CD4-positive, alpha-beta T cell treated with Interleukin-12 subunit alpha and Interleukin-12 subunit beta, for 1 hour (primary cell): ENCODE measurements at regions not wholly inside any gene's neighbourhood (a gene's known extent, or its start where the extent isn't known, plus 50 kb on each side); places are given as distances from the start of the nearest gene placed in this dataset.

ENCODE experiments used
- DNase-seq: peaks from one replicate; pipeline ENCODE4 v3.0.0-alpha.2; 2020

DNA sequence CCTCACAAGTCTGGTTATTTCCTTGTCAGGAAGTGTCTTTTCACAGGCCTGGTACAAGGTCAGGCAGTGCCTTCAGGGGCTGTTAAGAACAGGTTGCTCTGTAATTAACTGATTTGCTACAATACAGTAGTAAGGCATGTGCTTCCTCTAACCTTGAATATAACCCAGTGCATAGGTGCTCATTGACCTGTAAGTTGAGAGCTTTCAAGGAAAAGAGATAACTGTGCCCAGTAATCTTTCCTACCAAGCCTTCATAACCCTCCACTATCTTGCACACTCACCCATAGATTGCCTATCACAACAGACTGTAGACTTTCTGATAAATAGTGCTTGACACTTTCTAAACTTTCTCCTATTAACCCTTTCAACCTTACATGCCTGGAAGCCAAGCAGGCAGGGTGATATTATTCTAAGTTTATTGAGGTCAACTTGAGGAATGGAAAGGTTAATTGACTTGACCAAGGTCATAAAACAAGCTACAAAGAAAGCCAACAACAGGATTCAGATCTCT lies 148.1 kb downstream of the PPARGC1A start:
- no peak for DNase-seq

DNA sequence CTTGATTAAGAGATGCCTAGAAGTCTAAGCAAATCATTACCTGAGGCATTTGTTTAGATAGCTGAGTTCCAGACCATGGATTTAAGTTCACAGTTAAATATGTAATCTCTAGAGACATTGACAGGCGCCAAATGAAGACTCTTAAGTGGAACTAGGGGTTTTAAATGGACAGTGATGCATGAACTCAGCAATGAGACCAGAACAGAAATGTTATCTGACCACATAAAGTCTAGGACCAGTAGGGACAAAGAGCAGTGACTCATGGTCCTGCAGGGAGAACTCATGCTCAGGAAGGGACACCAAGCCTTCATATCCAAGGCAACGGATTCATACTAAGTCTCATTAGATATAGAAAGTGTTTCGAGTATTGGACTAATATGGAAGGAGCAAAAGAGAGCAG lies 152.3 kb downstream of the PPARGC1A start:
- DNase-seq = no peak

DNA sequence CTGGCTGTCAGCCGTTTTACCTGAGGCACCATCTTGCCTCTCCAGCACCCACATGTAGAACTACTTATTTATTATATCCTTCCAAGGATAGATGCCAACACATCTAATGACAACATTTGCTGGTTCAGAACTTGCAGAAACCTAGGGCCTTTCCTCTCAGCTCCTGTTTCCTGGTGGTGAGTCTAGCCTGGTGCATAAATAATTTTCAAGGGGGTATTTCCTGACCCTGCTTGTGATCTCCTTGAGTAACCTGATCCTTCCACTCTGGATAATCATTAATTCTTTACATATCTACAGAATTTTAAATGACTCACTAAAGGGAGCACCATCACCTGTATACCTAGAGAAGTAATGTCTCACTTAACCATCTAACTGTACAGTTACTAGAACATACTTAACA lies 153.4 kb downstream of the PPARGC1A start:
- DNase-seq = no peak

DNA sequence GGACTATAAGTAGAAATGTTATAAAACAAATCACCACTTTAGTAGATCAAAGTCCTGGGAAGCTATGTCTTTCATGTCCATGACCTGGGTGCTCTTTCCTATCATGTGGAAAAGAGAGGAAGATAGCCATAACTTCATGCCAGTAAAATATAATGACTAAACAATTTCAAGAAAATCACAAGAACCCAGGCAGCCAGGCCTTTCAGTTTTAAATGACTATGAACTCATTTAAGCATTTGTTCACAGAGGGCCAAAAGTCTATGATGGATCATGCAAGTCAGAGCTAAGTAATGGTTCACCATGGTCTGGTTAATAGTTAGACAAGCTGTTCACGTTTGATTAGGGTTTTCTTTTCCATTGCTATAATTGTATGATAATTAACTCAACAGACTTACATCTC lies 155.8 kb downstream of the PPARGC1A start:
- DNase-seq = no peak

DNA sequence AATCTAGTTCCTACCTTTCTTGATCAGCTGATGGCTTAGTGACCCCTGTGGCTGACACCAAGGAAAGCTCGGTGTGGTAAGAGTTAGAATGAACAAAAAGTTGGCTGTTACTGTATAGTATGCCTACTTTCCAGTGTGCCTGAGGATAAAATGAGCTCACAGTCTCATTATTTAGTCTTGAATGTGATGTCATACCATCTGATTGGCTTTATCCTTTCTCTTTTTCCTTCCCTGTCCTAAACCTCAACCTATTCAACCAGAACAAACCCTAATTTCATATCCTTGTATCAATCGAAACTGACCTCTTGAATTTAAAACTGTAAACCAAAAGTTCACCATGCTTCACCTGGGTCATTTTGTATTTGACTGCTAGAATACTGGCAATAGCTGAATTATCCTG lies 156.4 kb downstream of the PPARGC1A start:
- no peak for DNase-seq

DNA sequence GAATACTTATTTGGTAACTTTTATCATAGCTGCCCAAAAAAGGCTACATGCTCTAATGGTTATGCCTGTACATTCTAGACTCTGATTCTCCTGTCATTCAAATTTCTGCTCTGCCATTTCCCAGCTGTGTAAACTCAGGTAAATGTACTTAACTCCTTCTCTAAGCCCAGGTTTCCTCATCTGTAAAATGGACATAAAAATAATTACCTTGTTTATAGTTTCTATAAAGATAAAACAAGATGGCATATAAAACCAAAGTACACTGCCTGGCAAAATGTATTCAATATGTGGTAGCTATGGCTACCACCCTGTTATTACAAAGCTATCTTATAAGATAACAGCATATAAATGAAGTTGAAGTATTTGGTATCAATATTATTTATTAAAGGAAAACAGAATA lies 158.8 kb downstream of the PPARGC1A start:
- DNase-seq = no peak

DNA sequence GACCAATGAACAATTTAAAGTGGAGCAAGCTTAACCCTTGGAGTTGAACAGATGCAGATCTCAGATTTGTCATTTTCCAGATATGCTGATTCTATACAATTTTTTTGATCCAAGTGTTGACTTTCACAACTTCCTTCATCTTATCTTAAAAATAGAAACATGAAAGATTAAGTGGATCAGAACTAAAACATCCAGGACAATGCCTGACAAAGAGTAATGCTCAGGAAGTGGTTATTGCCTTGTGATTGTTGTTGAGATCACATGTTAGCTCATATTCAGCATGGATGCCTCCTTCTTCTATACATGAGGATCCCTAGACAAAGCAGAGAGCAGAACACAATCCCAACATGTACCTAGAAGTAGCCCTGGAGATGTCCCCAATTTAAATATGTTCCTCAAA lies 160.9 kb downstream of the PPARGC1A start:
- DNase-seq = no peak

DNA sequence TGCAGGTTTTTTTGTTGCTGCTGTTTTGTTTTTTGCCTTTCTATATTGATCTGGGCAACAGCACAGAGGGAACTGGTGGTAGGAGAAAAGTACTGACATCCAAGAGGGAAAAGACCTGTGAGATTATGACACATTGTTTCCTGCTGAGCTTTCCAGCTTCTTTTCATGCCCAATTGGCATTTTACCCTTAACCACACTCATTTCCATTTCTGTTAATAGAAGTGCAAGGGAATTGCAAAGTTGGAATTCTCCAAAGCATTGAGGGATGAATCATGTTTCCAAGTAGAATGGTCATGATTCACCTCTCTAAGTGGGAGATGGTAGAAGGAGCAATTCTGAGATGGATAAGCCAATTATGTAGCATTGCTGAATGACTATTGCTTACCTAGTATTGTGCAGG lies 161.5 kb downstream of the PPARGC1A start:
- no peak for DNase-seq

DNA sequence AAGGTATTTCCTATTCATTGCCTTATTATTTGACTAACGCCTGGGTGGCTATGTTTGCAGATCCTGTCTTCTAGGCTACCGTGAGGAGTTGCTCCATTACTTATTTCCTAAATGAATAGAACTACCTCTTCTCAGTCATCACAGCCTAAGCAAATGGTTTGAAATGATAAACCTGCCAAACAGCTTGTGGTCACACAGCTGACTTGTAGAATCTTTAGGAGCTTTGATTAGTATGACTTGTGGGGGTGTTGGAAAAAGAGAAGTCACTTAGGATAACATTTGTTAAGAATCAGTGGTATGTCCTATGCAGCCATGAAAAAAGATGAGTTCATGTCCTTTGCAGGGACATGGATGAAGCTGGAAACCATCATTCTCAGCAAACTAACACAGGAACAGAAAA lies 169.3 kb downstream of the PPARGC1A start:
- no peak for DNase-seq

DNA sequence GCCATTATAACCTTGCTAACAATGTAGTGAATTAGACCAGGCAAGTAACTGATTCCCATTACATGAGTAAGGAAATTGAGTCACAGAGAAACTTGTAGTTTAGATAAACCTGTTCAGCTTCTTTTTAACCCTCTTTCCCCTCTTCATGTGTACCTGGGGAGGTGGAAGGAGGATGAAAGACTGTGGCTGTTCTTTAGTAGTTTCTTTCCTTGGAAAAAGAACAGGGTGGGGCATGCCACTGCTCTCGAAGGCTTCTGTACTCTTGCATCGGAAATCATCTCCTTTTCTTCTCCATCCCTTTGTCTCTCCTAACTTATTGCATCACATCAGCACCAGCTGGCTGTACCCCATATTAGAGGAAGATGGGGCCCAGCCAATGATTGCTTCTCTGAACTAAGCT lies 171.4 kb downstream of the PPARGC1A start:
- DNase-seq = no peak

DNA sequence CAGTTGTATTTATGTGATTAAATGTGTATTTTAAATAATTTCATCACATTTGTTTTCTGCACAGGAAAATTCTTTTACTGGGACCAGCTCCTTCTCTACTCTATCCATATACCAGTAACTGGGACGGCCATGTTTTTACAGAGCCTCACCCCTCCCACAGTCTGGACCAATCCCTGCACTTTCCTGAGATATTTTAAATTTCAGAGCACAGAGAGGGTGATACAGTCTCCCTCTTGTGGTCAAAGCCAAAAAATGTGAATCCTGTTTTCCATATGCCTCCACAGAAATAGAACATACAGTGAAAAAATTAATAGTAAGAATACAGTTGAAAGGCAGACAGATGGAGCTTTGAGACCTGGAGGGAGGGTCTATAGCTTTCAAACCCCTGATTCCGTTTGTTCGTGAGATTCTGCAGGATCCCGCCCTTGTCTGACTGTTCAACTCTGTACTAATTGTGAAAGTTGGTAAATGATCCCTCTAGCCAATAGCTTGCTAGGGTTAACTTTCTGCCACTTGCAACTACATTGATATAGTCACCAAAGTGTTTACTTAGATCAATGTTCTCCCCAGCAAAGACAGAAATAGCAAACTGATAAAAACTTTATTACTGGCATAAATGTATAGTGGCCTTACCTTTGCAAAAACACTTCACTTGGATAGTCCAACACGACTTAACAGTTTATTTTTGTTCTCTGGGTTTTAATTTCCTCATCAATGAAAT lies 172.2 kb downstream of the PPARGC1A start:
- no peak for DNase-seq

DNA sequence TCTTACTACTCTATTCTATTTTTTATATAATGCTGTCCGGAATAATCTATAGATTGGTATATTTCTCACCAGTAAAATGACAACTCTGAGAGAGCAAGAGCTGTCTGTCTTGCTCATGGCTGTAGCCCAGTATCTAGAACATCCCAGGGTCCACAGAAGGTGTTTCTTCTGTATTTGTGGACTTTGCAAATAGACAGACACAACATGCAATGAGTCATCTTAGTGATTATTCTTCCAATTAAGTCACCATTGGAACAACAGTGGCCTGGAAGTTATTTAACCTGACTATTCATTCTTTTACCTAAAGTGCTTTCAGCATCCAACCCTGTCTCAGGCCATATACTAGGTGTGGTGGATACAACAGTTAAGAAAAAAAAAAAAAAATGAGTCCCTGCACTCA lies 179.5 kb downstream of the PPARGC1A start:
- no peak for DNase-seq

DNA sequence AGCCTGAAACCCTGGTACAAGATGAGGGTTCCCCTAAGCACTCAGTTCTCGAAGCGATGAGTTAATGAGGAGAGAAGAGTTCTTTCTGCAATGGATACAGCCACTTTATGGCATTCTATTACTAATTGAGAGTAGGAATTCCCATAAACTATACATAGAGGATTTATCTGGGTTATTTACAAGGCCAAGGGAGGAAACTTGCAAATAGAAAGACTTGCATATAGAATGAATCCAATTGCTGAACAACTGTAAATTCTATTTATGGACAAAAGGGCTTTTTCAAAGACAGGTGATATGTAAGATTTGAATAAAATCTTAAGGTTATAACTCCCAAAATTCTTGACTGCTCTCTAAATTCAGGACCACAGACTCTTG lies 182.2 kb downstream of the PPARGC1A start:
- DNase-seq = no peak

DNA sequence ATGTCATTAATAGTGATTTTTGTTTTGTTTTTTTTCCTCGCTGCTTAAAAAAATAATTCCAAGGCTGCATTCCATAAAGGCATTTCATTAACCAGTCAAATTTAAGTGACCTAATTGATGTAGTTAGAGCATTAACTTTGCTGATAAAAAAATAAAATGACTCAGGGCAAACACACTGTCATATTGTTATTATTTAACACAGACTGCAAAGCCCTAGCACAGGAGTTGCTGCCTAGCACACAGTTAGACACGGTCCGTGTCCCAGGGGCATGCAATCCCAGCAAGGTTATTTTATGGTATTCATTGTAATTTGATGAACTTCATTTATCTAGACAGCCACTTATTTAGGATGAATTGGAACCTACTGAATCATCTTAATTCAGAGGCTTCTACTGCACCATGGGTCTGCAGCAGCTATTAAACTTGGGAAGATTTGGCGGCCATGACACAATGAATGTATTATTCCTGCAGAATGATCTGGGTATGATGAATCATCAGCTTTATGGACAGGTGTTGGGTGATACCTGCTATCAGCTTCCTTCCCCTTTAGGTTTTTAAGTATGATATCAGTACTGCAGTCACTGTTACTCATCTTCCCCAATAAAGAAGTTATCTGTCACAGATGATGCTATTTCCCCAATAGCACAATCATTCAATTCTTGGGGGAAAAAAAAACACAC lies 182.7 kb downstream of the PPARGC1A start:
- DNase-seq = no peak

DNA sequence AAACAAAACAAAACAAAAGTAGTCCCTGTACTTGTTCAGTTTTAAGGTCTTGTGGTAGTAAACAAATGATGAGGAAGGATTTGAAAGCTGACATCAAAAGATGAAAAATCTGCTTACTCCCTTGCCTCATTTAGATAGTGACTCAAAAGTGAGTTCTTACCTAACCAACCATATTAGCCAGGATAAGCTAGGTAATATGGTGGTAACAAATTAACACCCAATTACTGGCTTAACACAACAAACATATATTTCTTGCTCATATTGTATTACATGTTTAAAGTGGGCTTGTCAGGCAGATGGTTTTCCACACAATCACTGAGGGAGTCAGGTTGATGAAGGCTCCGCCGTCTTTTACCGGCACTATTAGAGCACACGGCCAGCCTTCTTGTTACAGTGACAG lies 189.7 kb downstream of the PPARGC1A start:
- DNase-seq = no peak

DNA sequence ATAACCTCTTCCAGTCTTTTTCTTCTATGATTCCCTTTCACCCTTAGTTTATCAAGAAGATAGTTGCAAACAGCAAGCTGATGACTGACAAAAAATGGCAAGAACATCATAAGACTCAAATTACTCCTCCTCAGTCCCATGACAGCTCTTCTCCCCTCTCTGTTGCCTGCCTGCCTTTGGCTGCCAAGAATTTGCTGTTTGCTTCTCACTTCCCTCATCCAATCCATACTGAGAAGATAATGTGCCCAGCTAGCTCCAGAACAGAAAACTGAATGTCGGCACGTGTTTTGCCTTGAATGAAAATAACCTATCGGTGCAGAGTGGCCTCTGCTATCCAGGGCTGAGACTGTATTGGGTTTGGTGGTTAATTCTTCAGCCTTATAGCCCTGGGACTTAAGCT lies 192.1 kb downstream of the PPARGC1A start:
- no peak for DNase-seq

DNA sequence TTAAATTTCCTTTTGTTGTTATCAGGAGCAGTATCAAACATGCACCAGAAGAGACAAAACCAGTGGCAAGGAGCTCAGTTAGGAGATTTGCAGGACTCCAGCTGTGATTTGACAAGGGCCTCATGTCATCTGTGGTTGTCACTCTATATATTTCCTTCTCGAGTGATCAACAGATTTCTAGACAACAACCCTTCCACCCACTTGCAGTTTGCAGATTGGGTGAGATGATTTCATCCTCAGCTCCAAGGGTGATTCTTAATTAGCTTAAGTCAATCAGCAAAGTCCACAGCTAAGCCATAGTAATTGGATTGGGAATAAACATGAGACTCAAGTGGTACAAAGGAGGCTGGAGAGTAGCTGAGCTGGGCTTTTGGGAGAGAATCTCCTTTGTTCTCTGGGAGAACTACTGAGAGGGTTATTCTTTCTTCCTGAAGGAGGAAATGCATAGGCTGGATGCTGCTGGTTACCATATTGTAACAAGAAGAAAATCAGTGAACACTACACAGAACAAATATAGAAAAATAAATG lies 192.8 kb downstream of the PPARGC1A start:
- no peak for DNase-seq

DNA sequence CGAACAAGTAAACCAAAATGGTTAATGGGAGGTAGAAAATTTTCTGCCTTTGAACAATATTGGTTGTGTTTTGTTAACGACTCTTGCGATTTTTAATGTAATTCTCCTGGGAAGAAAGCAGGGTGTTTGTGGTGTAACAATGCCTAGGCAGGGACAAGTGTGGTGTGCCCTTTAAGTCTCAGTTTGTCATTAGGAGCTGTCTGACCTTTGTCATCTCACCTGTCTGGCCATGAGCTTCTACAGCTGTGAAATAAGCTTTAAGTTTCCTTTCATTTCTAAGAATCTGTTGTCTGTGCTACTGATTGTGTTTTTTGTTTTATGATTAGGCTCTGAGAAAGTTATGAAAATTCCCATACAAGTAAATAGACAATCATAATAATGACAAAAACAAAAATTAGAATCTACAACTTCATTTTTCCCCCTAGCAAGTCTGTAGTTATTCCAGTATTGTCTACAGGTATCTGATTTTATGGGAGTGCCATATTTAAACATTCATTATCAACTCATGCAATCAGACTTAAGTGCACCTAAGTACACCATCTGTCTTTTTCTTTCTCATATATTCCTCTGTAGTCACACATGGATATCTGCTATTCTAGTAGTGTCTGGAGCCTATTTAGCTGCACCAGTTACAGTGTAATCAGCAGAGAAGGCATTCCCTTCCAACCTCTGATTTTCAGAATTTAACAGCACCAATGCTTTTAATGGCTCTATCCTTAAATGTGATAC lies 203.5 kb downstream of the PPARGC1A start:
- no peak for DNase-seq

DNA sequence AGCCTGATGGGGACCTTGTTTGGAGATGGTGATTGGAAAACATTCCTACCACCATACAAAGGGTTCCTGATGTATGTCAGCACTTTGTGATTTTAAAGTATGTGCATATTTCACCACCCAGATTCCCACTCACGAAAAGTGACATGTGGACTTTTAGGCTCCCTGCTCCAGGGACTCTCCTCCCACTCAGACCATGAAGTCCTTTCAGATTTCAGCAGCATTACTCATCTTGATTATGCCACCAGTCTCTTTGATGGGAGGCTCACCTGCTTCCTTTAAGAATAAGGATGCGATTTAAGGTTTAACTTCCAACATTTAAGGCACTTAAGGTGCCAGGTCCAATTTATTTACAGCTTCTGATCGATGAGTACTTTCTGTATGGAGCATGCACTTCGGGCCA lies 204.4 kb downstream of the PPARGC1A start:
- no peak for DNase-seq

DNA sequence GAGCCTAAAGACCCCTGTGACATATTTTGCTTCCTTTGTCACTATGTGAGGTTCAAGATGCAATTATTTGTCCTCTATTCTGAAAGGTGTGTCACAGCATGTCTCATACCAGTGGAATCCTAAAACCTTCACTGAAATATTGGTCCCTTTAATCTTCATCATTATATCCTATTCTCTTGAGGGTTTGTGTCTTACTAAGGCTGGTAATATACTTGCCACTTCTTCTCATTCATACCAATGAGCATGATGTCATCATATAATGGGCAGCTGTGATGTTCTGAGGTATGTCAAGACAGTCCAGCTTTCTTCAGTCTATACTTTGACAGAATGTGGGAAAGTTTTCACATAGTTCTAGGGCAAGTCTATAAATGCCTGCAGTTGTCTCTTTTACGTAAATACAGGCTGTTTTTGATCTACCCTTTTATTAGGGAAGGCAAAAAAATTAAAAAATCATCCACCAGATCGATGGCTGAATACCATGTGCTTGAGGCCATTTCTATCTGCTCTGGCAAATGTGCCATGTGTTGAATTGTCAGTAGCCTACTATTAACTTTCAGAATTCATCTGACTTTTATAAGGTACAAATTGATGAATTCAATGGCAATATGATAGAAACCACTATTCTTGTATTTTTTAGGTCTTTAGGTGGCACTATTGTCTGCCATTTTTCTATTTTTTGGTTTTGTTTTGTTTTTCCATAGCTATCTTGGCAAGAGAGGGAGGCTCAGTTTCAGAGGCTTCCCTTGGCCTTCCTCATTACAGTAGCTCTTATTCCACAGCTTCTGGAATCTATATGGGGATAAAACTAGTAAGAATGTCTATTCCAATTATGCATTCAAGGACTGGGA lies 209.0 kb downstream of the PPARGC1A start:
- DNase-seq = no peak

DNA sequence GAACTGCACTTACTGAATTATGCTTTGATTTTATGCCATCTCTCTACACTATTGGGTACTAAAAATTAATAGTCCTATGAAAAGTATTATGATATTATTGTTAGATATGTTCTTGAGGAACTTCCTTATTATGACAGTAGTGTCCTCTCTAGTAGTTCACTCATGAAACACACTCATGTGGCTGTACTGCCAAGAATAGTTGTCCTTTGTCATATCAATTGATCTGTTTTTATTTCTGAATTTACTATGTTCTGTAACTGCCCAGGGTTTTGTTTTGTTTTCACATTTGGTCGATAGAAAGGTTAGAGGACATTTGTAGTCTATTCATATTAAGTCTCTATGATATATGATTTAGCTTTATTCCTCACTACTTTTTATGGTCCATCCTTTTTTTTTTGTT lies 215.2 kb downstream of the PPARGC1A start:
- no peak for DNase-seq

DNA sequence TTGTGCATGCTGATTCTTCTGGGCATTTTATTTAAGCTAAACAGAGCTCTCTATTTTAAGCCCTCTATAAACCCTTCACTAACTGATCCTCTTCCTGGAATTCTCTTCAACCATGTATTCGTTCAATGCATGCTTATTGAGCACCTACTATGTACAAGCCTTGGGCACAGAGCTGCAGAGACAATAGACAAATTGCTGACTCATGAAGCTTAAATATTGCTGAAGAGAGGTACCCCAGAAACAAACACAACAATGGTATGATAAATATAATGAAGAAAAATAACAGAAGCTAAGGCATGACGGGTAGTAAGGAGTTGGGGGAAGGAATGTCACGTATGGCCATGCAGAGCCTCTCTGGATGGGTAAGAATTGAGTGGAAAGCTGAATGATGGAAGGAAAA lies 222.2 kb downstream of the PPARGC1A start:
- DNase-seq = no peak

DNA sequence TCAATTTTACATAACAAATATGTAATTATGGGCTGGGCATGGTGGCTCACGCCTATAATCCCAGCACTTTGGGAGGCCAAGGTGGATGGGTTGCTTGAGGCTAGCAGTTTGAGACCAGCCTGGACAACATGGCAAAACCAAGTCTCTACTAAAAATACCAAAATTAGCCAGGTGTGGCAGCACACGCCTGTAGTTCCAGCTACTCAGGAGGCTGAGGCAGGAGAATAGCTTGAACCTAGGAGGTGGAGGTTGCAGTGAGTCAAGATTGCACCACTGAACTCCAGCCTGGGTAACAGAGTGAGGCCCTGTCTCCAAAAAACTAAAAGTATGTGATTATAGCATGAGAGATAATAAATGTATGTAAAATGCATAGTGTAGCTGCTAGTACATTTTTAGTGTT lies 229.0 kb downstream of the PPARGC1A start:
- no peak for DNase-seq
